Fibroblast of lung (primary cell): ENCODE measurements at regions not wholly inside any gene's neighbourhood (a gene's known extent, or its start where the extent isn't known, plus 50 kb on each side); places are given as distances from the start of the nearest gene placed in this dataset.

Experiments used
- EZH2 ChIP-seq: IDR thresholded peaks from 2 replicates; pipeline ENCODE4 v1.5.1; 2012; ENCODE audit warnings: low read length, control low read depth, mild to moderate bottlenecking; ENCODE audit errors: missing control alignments
- TF ChIP-seq, protein P1 (sequence below), 2 donors: IDR thresholded peaks in 1 of 2; conservative IDR thresholded peaks in 1 of 2; 1 replicate in 1 of 2; 2 replicates in 1 of 2; pipeline ENCODE4 v1.5.1; 2011 to 2012; ENCODE audit warnings: low read length in 2 of 2, control low read depth in 1 of 2, inconsistent platforms in 1 of 2, low read depth in 1 of 2, mild to moderate bottlenecking in 1 of 2

DNA sequence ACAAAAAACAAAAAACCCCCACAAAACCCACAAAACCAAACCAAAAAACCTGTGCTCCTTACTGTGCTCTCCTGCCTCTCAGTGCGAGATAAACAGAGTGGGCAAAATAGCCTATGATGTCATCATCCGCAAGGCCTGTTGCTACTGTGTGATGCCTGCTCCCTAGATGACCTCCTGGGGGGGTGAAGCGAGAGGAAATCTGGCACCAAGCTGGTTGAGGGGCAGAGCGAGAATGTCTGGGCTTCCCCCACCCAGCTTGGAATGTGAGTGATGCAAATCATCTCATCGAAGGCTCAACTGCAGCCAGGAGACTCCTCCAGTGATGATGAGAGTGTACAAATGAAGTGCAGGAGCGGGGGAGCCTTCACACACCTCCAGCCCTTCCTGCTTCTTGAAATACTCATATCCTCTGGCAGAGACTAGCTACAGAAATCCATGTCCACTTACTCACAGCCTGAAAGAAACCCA is 57.7 kb upstream of the MAP4K3 start:
- TF ChIP-seq, protein P1, sequence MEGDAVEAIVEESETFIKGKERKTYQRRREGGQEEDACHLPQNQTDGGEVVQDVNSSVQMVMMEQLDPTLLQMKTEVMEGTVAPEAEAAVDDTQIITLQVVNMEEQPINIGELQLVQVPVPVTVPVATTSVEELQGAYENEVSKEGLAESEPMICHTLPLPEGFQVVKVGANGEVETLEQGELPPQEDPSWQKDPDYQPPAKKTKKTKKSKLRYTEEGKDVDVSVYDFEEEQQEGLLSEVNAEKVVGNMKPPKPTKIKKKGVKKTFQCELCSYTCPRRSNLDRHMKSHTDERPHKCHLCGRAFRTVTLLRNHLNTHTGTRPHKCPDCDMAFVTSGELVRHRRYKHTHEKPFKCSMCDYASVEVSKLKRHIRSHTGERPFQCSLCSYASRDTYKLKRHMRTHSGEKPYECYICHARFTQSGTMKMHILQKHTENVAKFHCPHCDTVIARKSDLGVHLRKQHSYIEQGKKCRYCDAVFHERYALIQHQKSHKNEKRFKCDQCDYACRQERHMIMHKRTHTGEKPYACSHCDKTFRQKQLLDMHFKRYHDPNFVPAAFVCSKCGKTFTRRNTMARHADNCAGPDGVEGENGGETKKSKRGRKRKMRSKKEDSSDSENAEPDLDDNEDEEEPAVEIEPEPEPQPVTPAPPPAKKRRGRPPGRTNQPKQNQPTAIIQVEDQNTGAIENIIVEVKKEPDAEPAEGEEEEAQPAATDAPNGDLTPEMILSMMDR (conservative IDR thresholded peaks at IDR 0.05 in 1 of 2, IDR thresholded peaks at IDR 0.05 in 1 of 2; ENCODE audit: low read depth in 1 of 2, low read length in 2 of 2): no peak
- no peak for TF ChIP-seq EZH2
